GM12878 (cell line): ENCODE measurements at regions not wholly inside any gene's neighbourhood (a gene's known extent, or its start where the extent isn't known, plus 50 kb on each side); places are given as distances from the start of the nearest gene placed in this dataset.

Experiments used
- ATAC-seq: fragments of 200-7000 bp; cut with Tn5 transposase; 3 replicates; pipeline ENCODE4 v1.9.1; 2020; ENCODE audit warnings: mild to moderate bottlenecking, moderate library complexity
- BruUV-seq: library from RNA; stranded (reverse); fragments of 400-500 nt; replicated peaks from 2 replicates; lab custom pipeline; 2021; lab: Mats Ljungman, UMichigan
- CTCF ChIA-PET: fragments of 300-600 bp; sonication (Branson Sonifier 250); formaldehyde crosslinking; extraction: SDS; loops from one replicate; lab custom pipeline; 2021; ENCODE audit warnings: inconsistent platforms; lab: Yijun Ruan, JAX
- POLR2A ChIA-PET: fragments of 350-600 bp; formaldehyde crosslinking; extraction: SDS; loops from one replicate; lab custom pipeline; 2021; ENCODE audit warnings: inconsistent platforms; lab: Charles Lee
- RAD21 ChIA-PET: fragments of 300-600 bp; sonication (Branson Sonifier 250); formaldehyde crosslinking; loops from one replicate; lab custom pipeline; 2023; ENCODE audit warnings: antibody characterized with exemption; ENCODE audit not compliant: unreplicated experiment; lab: Charles Lee
- SMC1A ChIA-PET: fragments of 300-600 bp; sonication (Branson Sonifier 250); formaldehyde crosslinking; loops from one replicate; lab custom pipeline; 2023; ENCODE audit not compliant: unreplicated experiment, uncharacterized antibody; lab: Charles Lee
- DNase-seq: peaks from one replicate; pipeline ENCODE4 v3.0.0-alpha.2; 2011; ENCODE audit warnings: low read depth, low spot score
- FAIRE-seq: peaks from 3 replicates; lab custom pipeline; 2011; peaks lifted over from hg19 to GRCh38; lab: Jason Lieb, UNC
- H2AFZ ChIP-seq: 2 replicates; pipeline ENCODE4 v1.6.0; 2011; ENCODE audit warnings: low read depth, low read length, control low read depth; ENCODE audit not compliant: control insufficient read depth
- H3K27ac ChIP-seq: 2 replicates; pipeline ENCODE4 v1.5.1; 2011; ENCODE audit warnings: control low read depth; ENCODE audit not compliant: control insufficient read depth, insufficient read depth
- H3K27me3 ChIP-seq, 2 experiments: replicated peaks in 1 of 2; 2 replicates each; pipeline versions ENCODE4 v1.6.0 to v1.6.1; 2011; ENCODE audit warnings: low read length in 1 of 2; ENCODE audit not compliant: control insufficient read depth in 2 of 2, insufficient read depth in 2 of 2
- H3K36me3 ChIP-seq, 2 experiments: 2 replicates each; pipeline ENCODE4 v1.5.1; 2011; ENCODE audit warnings: low read length in 1 of 2; ENCODE audit not compliant: control insufficient read depth in 2 of 2, insufficient read depth in 2 of 2
- H3K4me1 ChIP-seq: 2 replicates; pipeline ENCODE4 v1.6.1; 2011; ENCODE audit warnings: mild to moderate bottlenecking, low read length, moderate library complexity, mixed read lengths; ENCODE audit not compliant: control insufficient read depth, insufficient read depth
- H3K4me2 ChIP-seq: 2 replicates; pipeline ENCODE4 v1.6.0; 2011; ENCODE audit warnings: control low read depth; ENCODE audit not compliant: control insufficient read depth, insufficient read depth
- H3K4me3 ChIP-seq: fragments of 200-600 bp; sonication (generic); 2 replicates; pipeline ENCODE4 v1.5.1; 2016
- H3K79me2 ChIP-seq: 2 replicates; pipeline ENCODE4 v1.6.0; 2011; ENCODE audit warnings: low read length; ENCODE audit not compliant: control insufficient read depth, insufficient read depth
- H3K9ac ChIP-seq: 2 replicates; pipeline ENCODE4 v1.8.0; 2011; ENCODE audit warnings: low read length, control low read depth, mixed read lengths; ENCODE audit not compliant: control insufficient read depth, insufficient read depth
- H3K9me3 ChIP-seq: replicated peaks from 3 replicates; pipeline ENCODE4 v1.5.1; 2011; ENCODE audit warnings: mild to moderate bottlenecking, low read length; ENCODE audit not compliant: control insufficient read depth, insufficient read depth
- H4K20me1 ChIP-seq: 2 replicates; pipeline ENCODE4 v1.6.0; 2011; ENCODE audit not compliant: control insufficient read depth, insufficient read depth
- BRCA1 ChIP-seq: IDR thresholded peaks from 2 replicates; pipeline ENCODE4 v1.6.1; 2011; ENCODE audit warnings: low read depth, low read length, improper control_type of control experiment
- CREM ChIP-seq: IDR thresholded peaks from 2 replicates; pipeline ENCODE4 v1.6.1; 2014; ENCODE audit warnings: antibody characterized with exemption, low read depth
- CTCF ChIP-seq, 3 experiments: IDR thresholded peaks in 2 of 3; conservative IDR thresholded peaks in 1 of 3; 2 replicates each; pipeline ENCODE4 v1.5.1; 2011; ENCODE audit warnings: low read depth in 3 of 3, low read length in 3 of 3, mild to moderate bottlenecking in 3 of 3, control low read depth in 2 of 3, moderate library complexity in 2 of 3, inconsistent platforms in 1 of 3, mixed read lengths in 1 of 3; ENCODE audit not compliant: control insufficient read depth in 2 of 3, insufficient read depth in 1 of 3; ENCODE audit errors: extremely low read depth in 1 of 3
- NFYA ChIP-seq: IDR thresholded peaks from 2 replicates; pipeline ENCODE4 v1.6.1; 2011; ENCODE audit warnings: low read depth, mild to moderate bottlenecking, low read length, improper control_type of control experiment, borderline replicate concordance
- NRF1 ChIP-seq: conservative IDR thresholded peaks from 2 replicates; pipeline ENCODE4 v1.6.1; 2011; ENCODE audit warnings: mild to moderate bottlenecking, low read depth, low read length, improper control_type of control experiment
- RBBP5 ChIP-seq: fragments of 200-600 bp; sonication (generic); conservative IDR thresholded peaks from 2 replicates; pipeline ENCODE4 v1.6.1; 2016
- TCF12 ChIP-seq: IDR thresholded peaks from 2 replicates; pipeline ENCODE4 v1.6.1; 2011; ENCODE audit warnings: low read depth, mild to moderate bottlenecking, low read length
- TCF7 ChIP-seq: IDR thresholded peaks from 2 replicates; pipeline ENCODE4 v1.6.1; 2014; ENCODE audit warnings: antibody characterized with exemption, borderline replicate concordance
- WGBS: methylation state at CpG from one replicate; pipeline ENCODE4 v1.1.6; 2016; ENCODE audit warnings: low lambda C conversion rate; ENCODE audit not compliant: insufficient replicate concordance, insufficient coverage; ENCODE audit errors: missing lambda C conversion rate; 5-methylcytosine and 5-hydroxymethylcytosine counted together
- in situ Hi-C: fragments of 300-500 bp; cut with MboI; formaldehyde crosslinking; loops from 9 replicates; pipeline ENCODE4 v1.14.3; 2018; ENCODE audit warnings: mixed read lengths
- intact Hi-C: fragments of 100-400 bp; cut with micrococcal nuclease; formaldehyde crosslinking; loops from one replicate; pipeline ENCODE4 v1.14.2; 2022; ENCODE audit not compliant: unreplicated experiment
- TF ChIP-seq, protein P1 (sequence below): IDR thresholded peaks from 2 replicates; pipeline ENCODE4 v1.6.1; 2011; ENCODE audit warnings: low read depth, low read length, improper control_type of control experiment, borderline replicate concordance
- TF ChIP-seq, protein P2 (sequence below): IDR thresholded peaks from 2 replicates; pipeline ENCODE4 v1.6.1; 2012; ENCODE audit warnings: low read depth, low read length, improper control_type of control experiment
- TF ChIP-seq, protein P3 (sequence below): IDR thresholded peaks from 2 replicates; pipeline ENCODE4 v1.6.1; 2011; ENCODE audit warnings: borderline replicate concordance, low read depth, mild to moderate bottlenecking, moderate library complexity, low read length; ENCODE audit not compliant: insufficient read depth, poor library complexity, severe bottlenecking
- TF ChIP-seq, protein P4 (sequence below): IDR thresholded peaks from 2 replicates; pipeline ENCODE4 v1.6.1; 2011; ENCODE audit warnings: low read depth, mild to moderate bottlenecking, low read length, moderate library complexity, borderline replicate concordance; ENCODE audit errors: extremely low read depth

GRCh38 chr14:42532194-42532593, 925.5 kb downstream of the LRFN5 start:
- ATAC-seq (no peak), DNase-seq (no peak), FAIRE-seq (no peak)
- H3K79me2 ChIP-seq: no peaks in the 10 kb centered on the region
- no peaks in the 10 kb centered on the region for H4K20me1 ChIP-seq
- CTCF ChIA-PET: no interaction called here
- no TSS peak for BruUV-seq
- POLR2A ChIA-PET: interaction anchor here (0.8 kb wide), 1 partner anchor 20 kb away, joined by 5 read pairs; no protein-coding TSS in a partner anchor
- no peaks in the 10 kb centered on the region for H3K36me3 ChIP-seq
- H3K4me1 ChIP-seq: no peaks in the 10 kb centered on the region
- H3K4me3 ChIP-seq: no peak overlapping the region
- SMC1A ChIA-PET: no interaction called here
- no peak overlapping the region for H2AFZ ChIP-seq
- no peaks in the 10 kb centered on the region for H3K9me3 ChIP-seq
- RAD21 ChIA-PET: no interaction called here
- WGBS: 13% methylated on average over 2 of the region's 2 CpGs
- in situ Hi-C loops (no loop called here), intact Hi-C loops (no loop called here)
- no peak overlapping the region for H3K4me2 ChIP-seq
- TF ChIP-seq BRCA1 (no peak), RBBP5 (no peak), NFYA (no peak)
- H3K27ac ChIP-seq: no peak overlapping the region
- no peak overlapping the region for H3K9ac ChIP-seq
- no peaks in the 10 kb centered on the region for H3K27me3 ChIP-seq

GRCh38 chr14:42527141-42527540, 920.5 kb downstream of the LRFN5 start:
- POLR2A ChIA-PET: no interaction called here
- FAIRE-seq: no peak
- in situ Hi-C loops (no loop called here), intact Hi-C loops (no loop called here)
- Histone ChIP-seq H3K27me3 (no peaks in the 10 kb centered on the region), H2AFZ (no peak overlapping the region), H4K20me1 (no peaks in the 10 kb centered on the region), H3K4me3 (no peak overlapping the region), H3K27ac (no peak overlapping the region), H3K36me3 (no peaks in the 10 kb centered on the region), H3K4me2 (no peak overlapping the region), H3K79me2 (no peaks in the 10 kb centered on the region), H3K4me1 (no peaks in the 10 kb centered on the region), H3K9me3 (no peaks in the 10 kb centered on the region; the same call in 2 of the 3 replicates), H3K9ac (no peak overlapping the region)
- no TSS peak for BruUV-seq
- SMC1A ChIA-PET: interaction anchor here (0.9 to 1.5 kb wide), 5 partner anchors 18 to 304 kb away, joined by 3 to 4 read pairs (median 3); no protein-coding TSS in a partner anchor
- RAD21 ChIA-PET: interaction anchor here (1.0 kb wide), 1 partner anchor 91 kb away, joined by 3 read pairs; no protein-coding TSS in a partner anchor
- CTCF ChIA-PET: no interaction called here
- no peak for DNase-seq
- no peak for ATAC-seq
- WGBS: 50% methylated on average over 2 of the region's 2 CpGs
- no peak for TF ChIP-seq TCF7
- TF ChIP-seq, protein P1, sequence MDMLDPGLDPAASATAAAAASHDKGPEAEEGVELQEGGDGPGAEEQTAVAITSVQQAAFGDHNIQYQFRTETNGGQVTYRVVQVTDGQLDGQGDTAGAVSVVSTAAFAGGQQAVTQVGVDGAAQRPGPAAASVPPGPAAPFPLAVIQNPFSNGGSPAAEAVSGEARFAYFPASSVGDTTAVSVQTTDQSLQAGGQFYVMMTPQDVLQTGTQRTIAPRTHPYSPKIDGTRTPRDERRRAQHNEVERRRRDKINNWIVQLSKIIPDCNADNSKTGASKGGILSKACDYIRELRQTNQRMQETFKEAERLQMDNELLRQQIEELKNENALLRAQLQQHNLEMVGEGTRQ: no peak
- TF ChIP-seq, protein P2, sequence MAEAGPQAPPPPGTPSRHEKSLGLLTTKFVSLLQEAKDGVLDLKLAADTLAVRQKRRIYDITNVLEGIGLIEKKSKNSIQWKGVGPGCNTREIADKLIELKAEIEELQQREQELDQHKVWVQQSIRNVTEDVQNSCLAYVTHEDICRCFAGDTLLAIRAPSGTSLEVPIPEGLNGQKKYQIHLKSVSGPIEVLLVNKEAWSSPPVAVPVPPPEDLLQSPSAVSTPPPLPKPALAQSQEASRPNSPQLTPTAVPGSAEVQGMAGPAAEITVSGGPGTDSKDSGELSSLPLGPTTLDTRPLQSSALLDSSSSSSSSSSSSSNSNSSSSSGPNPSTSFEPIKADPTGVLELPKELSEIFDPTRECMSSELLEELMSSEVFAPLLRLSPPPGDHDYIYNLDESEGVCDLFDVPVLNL: no peak
- no peak for TF ChIP-seq NRF1
- TF ChIP-seq, protein P3, sequence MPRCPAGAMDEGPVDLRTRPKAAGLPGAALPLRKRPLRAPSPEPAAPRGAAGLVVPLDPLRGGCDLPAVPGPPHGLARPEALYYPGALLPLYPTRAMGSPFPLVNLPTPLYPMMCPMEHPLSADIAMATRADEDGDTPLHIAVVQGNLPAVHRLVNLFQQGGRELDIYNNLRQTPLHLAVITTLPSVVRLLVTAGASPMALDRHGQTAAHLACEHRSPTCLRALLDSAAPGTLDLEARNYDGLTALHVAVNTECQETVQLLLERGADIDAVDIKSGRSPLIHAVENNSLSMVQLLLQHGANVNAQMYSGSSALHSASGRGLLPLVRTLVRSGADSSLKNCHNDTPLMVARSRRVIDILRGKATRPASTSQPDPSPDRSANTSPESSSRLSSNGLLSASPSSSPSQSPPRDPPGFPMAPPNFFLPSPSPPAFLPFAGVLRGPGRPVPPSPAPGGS: no peak
- no peak for TF ChIP-seq TCF12
- no peak for TF ChIP-seq CREM
- TF ChIP-seq, protein P4, sequence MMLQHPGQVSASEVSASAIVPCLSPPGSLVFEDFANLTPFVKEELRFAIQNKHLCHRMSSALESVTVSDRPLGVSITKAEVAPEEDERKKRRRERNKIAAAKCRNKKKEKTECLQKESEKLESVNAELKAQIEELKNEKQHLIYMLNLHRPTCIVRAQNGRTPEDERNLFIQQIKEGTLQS: no peak
- no peak for TF ChIP-seq CTCF (IDR thresholded peaks at IDR 0.05 in 2 of 3, conservative IDR thresholded peaks at IDR 0.05 in 1 of 3; ENCODE audit: control insufficient read depth in 2 of 3, extremely low read depth in 1 of 3, insufficient read depth in 1 of 3, low read depth in 3 of 3, low read length in 3 of 3)
